Lower leg skin (tissue), 4 donors: ENCODE measurements at regions not wholly inside any gene's neighbourhood (a gene's known extent, or its start where the extent isn't known, plus 50 kb on each side); places are given as distances from the start of the nearest gene placed in this dataset.

Source experiments
- DNase-seq, 2 donors: peaks; one replicate each; pipeline ENCODE4 v3.0.0-alpha.2; 2019; ENCODE audit warnings: low spot score in 2 of 2
- H3K4me3 ChIP-seq: fragments of 200-600 bp; sonication (generic); 2 replicates; pipeline ENCODE4 v1.5.1; 2017; ENCODE audit warnings: mild to moderate bottlenecking, low read depth; ENCODE audit not compliant: poor library complexity, severe bottlenecking
- CTCF ChIP-seq, 3 donors: fragments of 450-650 bp; IDR thresholded peaks; one replicate each; pipeline ENCODE4 v1.5.1; 2016; ENCODE audit warnings: antibody characterized with exemption in 3 of 3, mild to moderate bottlenecking in 3 of 3, moderate library complexity in 2 of 3
- POLR2A ChIP-seq, 2 donors: fragments of 450-650 bp; IDR thresholded peaks; one replicate each; pipeline ENCODE4 v1.6.1; 2016 to 2017; ENCODE audit warnings: antibody characterized with exemption in 2 of 2, mild to moderate bottlenecking in 1 of 2, moderate library complexity in 1 of 2
- WGBS, 2 donors: methylation state at CpG; one replicate each; pipeline ENCODE4 v1.1.5; 2018; 5-methylcytosine and 5-hydroxymethylcytosine counted together
- intact Hi-C: fragments of 100-400 bp; cut with DNase I; formaldehyde crosslinking; loops from one replicate; pipeline ENCODE4 v1.15.0; 2023; ENCODE audit warnings: low total_unique reads

- no peak overlapping the region for H3K4me3 ChIP-seq
- DNase-seq, result no peak
- 8 to 11% methylated on average over 14 of the region's 14 CpGs for WGBS, 2 donors
- TF ChIP-seq POLR2A (IDR thresholded peaks at IDR 0.05), result no peak
- TF ChIP-seq CTCF (IDR thresholded peaks at IDR 0.05), result no peak
- intact Hi-C loops, result loop anchor here (5.0 kb wide), 1 partner anchor 325 kb away; no protein-coding TSS in a partner anchor
Measured at GRCh38 chr9:87337335-87338087, 160.2 kb upstream of the DAPK1 start.

GRCh38 chr9:87338088-87338989 lies 159.3 kb upstream of the DAPK1 start:
- TF ChIP-seq POLR2A (IDR thresholded peaks at IDR 0.05) (no peak), CTCF (IDR thresholded peaks at IDR 0.05) (no peak)
- intact Hi-C loops, result loop anchor here (5.0 kb wide), 1 partner anchor 324 kb away; no protein-coding TSS in a partner anchor
- 67 to 68% methylated on average over 13 of the region's 13 CpGs for WGBS, 2 donors
- no peak overlapping the region for H3K4me3 ChIP-seq
- no peak for DNase-seq

- 80 to 84% methylated on average over 4 of the region's 4 CpGs for whole genome bisulfite sequencing, 2 donors
Measured at GRCh38 chr9:87340391-87340790, 157.3 kb upstream of the DAPK1 start.

GRCh38 chr9:87342743-87343142 lies 154.9 kb upstream of the DAPK1 start:
- TF ChIP-seq POLR2A (IDR thresholded peaks at IDR 0.05) (no peak), CTCF (IDR thresholded peaks at IDR 0.05) (no peak)
- DNase-seq, result no peak
- intact Hi-C loops, result no loop called here
- WGBS, 2 donors, result 43 to 44% methylated on average over 7 of the region's 7 CpGs
- H3K4me3 ChIP-seq, result no peak overlapping the region

More at GRCh38 chr9:87340391-87340790, 157.3 kb upstream of the DAPK1 start:
- no peak for DNase-seq
- intact Hi-C loops, result no loop called here
- TF ChIP-seq POLR2A (IDR thresholded peaks at IDR 0.05) (no peak), CTCF (IDR thresholded peaks at IDR 0.05) (no peak)
- H3K4me3 ChIP-seq, result no peak overlapping the region

- 57% methylated on average over 5 of the region's 5 CpGs for WGBS, 2 donors
- DNase-seq, result no peak
- intact Hi-C loops, result no loop called here
Measured at GRCh38 chr9:87343816-87344430, 153.7 kb upstream of the DAPK1 start.

More at GRCh38 chr9:87343816-87344430, 153.7 kb upstream of the DAPK1 start:
- TF ChIP-seq POLR2A (IDR thresholded peaks at IDR 0.05), result no peak
- TF ChIP-seq CTCF (IDR thresholded peaks at IDR 0.05), result no peak
- no peak overlapping the region for H3K4me3 ChIP-seq
